ENCODE measurements at regions not wholly inside any gene's neighbourhood (a gene's known extent, or its start where the extent isn't known, plus 50 kb on each side); places are given as distances from the start of the nearest gene placed in this dataset.

- TF ChIP-seq CTCF (IDR thresholded peaks at IDR 0.05 in 8 of 11, conservative IDR thresholded peaks at IDR 0.05 in 3 of 11) (no peak), POLR2A (IDR thresholded peaks at IDR 0.05) (no peak)
Measured at GRCh38 chr16:6884002-6884401, 448.6 kb upstream of the RBFOX1 start.
